SK-N-SH (cell line): ENCODE measurements at regions not wholly inside any gene's neighbourhood (a gene's known extent, or its start where the extent isn't known, plus 50 kb on each side); places are given as distances from the start of the nearest gene placed in this dataset.

Experiments used
- CTCF ChIA-PET: fragments of 300-600, 350-600 bp; formaldehyde crosslinking; extraction: SDS; loops from one replicate; lab custom pipeline; 2021; lab: Yijun Ruan, JAX
- POLR2A ChIA-PET: fragments of 350-600 bp; sonication (Branson Sonifier 250); formaldehyde crosslinking; extraction: SDS; loops from one replicate; lab custom pipeline; 2020; ENCODE audit warnings: antibody characterized with exemption, inconsistent platforms; lab: Yijun Ruan, JAX
- DNase-seq: peaks from one replicate; pipeline ENCODE4 v3.0.0; 2012
- H2AFZ ChIP-seq: fragments of 200-600 bp; sonication (generic); 2 replicates; pipeline ENCODE4 v1.8.1; 2016; ENCODE audit warnings: antibody characterized with exemption, mild to moderate bottlenecking, low read depth
- H3F3A ChIP-seq: fragments of 200-600 bp; sonication (generic); replicated peaks from 2 replicates; pipeline ENCODE3; 2016; ENCODE audit warnings: antibody characterized with exemption, mild to moderate bottlenecking; ENCODE audit not compliant: insufficient read depth
- H3K27ac ChIP-seq, 2 experiments: fragments of 200-500 bp in 1 of 2; fragments of 200-600 bp in 1 of 2; sonication (Bioruptor generic) in 1 of 2; sonication (generic), shearing (Covaris generic) in 1 of 2; 2 replicates each; pipeline versions ENCODE4 v1.5.1 to v1.6.1; 2014 to 2016; ENCODE audit warnings: low read depth in 2 of 2, inconsistent platforms in 1 of 2, low read length in 1 of 2, mild to moderate bottlenecking in 1 of 2, mixed read lengths in 1 of 2
- H3K27me3 ChIP-seq: fragments of 200-600 bp; sonication (generic), shearing (Covaris generic); 2 replicates; pipeline ENCODE4 v1.6.1; 2016; ENCODE audit warnings: mixed run types; ENCODE audit not compliant: insufficient read depth
- H3K36me3 ChIP-seq, 2 experiments: fragments of 200-500 bp in 1 of 2; fragments of 200-600 bp in 1 of 2; sonication (Bioruptor generic) in 1 of 2; sonication (generic) in 1 of 2; replicated peaks in 1 of 2; 2 replicates each; pipeline versions ENCODE3 to v1.5.1; 2014 to 2016; ENCODE audit warnings: low read length in 1 of 2, mild to moderate bottlenecking in 1 of 2; ENCODE audit not compliant: insufficient read depth in 2 of 2, control insufficient read depth in 1 of 2
- H3K4me1 ChIP-seq, 2 experiments: fragments of 200-500 bp in 1 of 2; fragments of 200-600 bp in 1 of 2; sonication (Bioruptor generic) in 1 of 2; sonication (generic), shearing (Covaris generic) in 1 of 2; 2 replicates each; pipeline versions ENCODE4 v1.5.1 to v1.6.1; 2014 to 2016; ENCODE audit warnings: low read depth in 1 of 2, low read length in 1 of 2, mixed run types in 1 of 2; ENCODE audit not compliant: insufficient read depth in 2 of 2, control insufficient read depth in 1 of 2
- H3K4me2 ChIP-seq: fragments of 200-600 bp; sonication (generic), shearing (Covaris generic); 2 replicates; pipeline ENCODE4 v1.6.1; 2017; ENCODE audit warnings: mixed run types
- H3K4me3 ChIP-seq, 2 experiments: fragments of 200-500 bp in 1 of 2; fragments of 200-600 bp in 1 of 2; sonication (Bioruptor generic) in 1 of 2; sonication (generic), shearing (Covaris generic) in 1 of 2; 2 replicates each; pipeline versions ENCODE4 v1.5.1 to v1.8.1; 2014 to 2016; ENCODE audit warnings: low read depth in 2 of 2, inconsistent platforms in 1 of 2, low read length in 1 of 2, mild to moderate bottlenecking in 1 of 2, mixed read lengths in 1 of 2, moderate library complexity in 1 of 2
- H3K79me2 ChIP-seq: fragments of 200-600 bp; sonication (generic); 2 replicates; pipeline ENCODE4 v1.8.1; 2017; ENCODE audit warnings: mild to moderate bottlenecking; ENCODE audit not compliant: insufficient read depth
- H3K9ac ChIP-seq: fragments of 200-600 bp; sonication (generic); 2 replicates; pipeline ENCODE4 v1.6.1; 2017; ENCODE audit warnings: mixed run types
- H3K9me2 ChIP-seq: fragments of 200-600 bp; sonication (generic); 2 replicates; pipeline ENCODE4 v1.6.1; 2017; ENCODE audit warnings: mixed run types
- H3K9me3 ChIP-seq: fragments of 200-600 bp; sonication (generic); 2 replicates; pipeline ENCODE4 v1.6.1; 2017; ENCODE audit warnings: mixed run types, mild to moderate bottlenecking, moderate library complexity
- H4K20me1 ChIP-seq: fragments of 200-600 bp; sonication (generic); 2 replicates; pipeline ENCODE4 v1.6.1; 2017; ENCODE audit warnings: mild to moderate bottlenecking, mixed run types; ENCODE audit not compliant: insufficient read depth
- EZH2phosphoT487 ChIP-seq: fragments of 200-600 bp; sonication (generic); IDR thresholded peaks from 2 replicates; pipeline ENCODE4 v1.6.1; 2017; ENCODE audit warnings: low read depth, mixed run types, mild to moderate bottlenecking, antibody characterized with exemption, moderate library complexity, borderline replicate concordance
- FOXJ3 ChIP-seq: sonication (generic); formaldehyde crosslinking; IDR thresholded peaks from 2 replicates; pipeline ENCODE4 v1.5.1; 2020; ENCODE audit warnings: mild to moderate bottlenecking, missing genetic modification reagents
- FOXM1 ChIP-seq: IDR thresholded peaks from 2 replicates; pipeline ENCODE4 v1.4.0; 2012; ENCODE audit warnings: low read depth, mild to moderate bottlenecking
- GABPA ChIP-seq: IDR thresholded peaks from 2 replicates; pipeline ENCODE4 v1.4.0; 2012; ENCODE audit warnings: low read depth, mild to moderate bottlenecking
- MXI1 ChIP-seq: IDR thresholded peaks from 2 replicates; pipeline ENCODE4 v1.6.1; 2012; ENCODE audit warnings: mild to moderate bottlenecking, low read depth, low read length, improper control_type of control experiment
- RXRA ChIP-seq: IDR thresholded peaks from 2 replicates; pipeline ENCODE4 v1.4.0; 2012; ENCODE audit warnings: low read depth, mild to moderate bottlenecking, borderline replicate concordance
- SIN3A ChIP-seq: IDR thresholded peaks from 2 replicates; pipeline ENCODE4 v1.6.1; 2012; ENCODE audit warnings: low read depth, mild to moderate bottlenecking, low read length, moderate library complexity, borderline replicate concordance
- ZBTB33 ChIP-seq: IDR thresholded peaks from 2 replicates; pipeline ENCODE4 v1.4.0; 2012; ENCODE audit warnings: low read depth, borderline replicate concordance
- WGBS: methylation state at CpG from one replicate; pipeline ENCODE4 v1.1.6; 2017; ENCODE audit warnings: low lambda C conversion rate; 5-methylcytosine and 5-hydroxymethylcytosine counted together

GRCh38 chr20:16191496-16191895 lies 381.8 kb downstream of the KIF16B start (continued):
- TF ChIP-seq ZBTB33 (no peak), FOXM1 (no peak)

- Histone ChIP-seq H3F3A (no peaks in the 10 kb centered on the region), H2AFZ (no peak overlapping the region), H3K9me3 (no peaks in the 10 kb centered on the region), H3K4me1 (peaks cover 0 to 3% of the 10 kb centered on the region in 2 experiments; a peak in 1 of 4 replicates), H3K9ac (no peak overlapping the region), H3K27me3 (no peaks in the 10 kb centered on the region), H3K9me2 (no peaks in the 10 kb centered on the region), H4K20me1 (no peaks in the 10 kb centered on the region), H3K36me3 (no peaks in the 10 kb centered on the region)
- 19% methylated on average over 4 of the region's 4 CpGs for WGBS
- POLR2A ChIA-PET: no interaction called here
- DNase-seq: no peak
- TF ChIP-seq EZH2phosphoT487 (no peak), SIN3A (no peak)
- TF ChIP-seq, all 33 proteins: peak for 0
- CTCF ChIA-PET: no interaction called here
- Histone ChIP-seq H3K27ac (no peak overlapping the region), H3K4me3 (no peak overlapping the region), H3K79me2 (no peaks in the 10 kb centered on the region), H3K4me2 (no peak overlapping the region)
These were observed 383.9 kb downstream of the KIF16B start for GRCh38 chr20:16189371-16189770.

- no peaks in the 10 kb centered on the region for H3K9me3 ChIP-seq
- H3K4me1 ChIP-seq: peaks cover 0 to 3% of the 10 kb centered on the region in 2 experiments; a peak in 1 of 4 replicates
- 53% methylated on average over 2 of the region's 2 CpGs for WGBS
- no peak for TF ChIP-seq GABPA
- no peak for TF ChIP-seq SIN3A
- no peak for TF ChIP-seq FOXJ3 (CRISPR knock-in tag)
- no peak for TF ChIP-seq MXI1
- no peak for TF ChIP-seq EZH2phosphoT487
- TF ChIP-seq RXRA: no peak
- H3K79me2 ChIP-seq: no peaks in the 10 kb centered on the region
- H3F3A ChIP-seq: no peaks in the 10 kb centered on the region
- no peak for DNase-seq
- H4K20me1 ChIP-seq: no peaks in the 10 kb centered on the region
- no peak overlapping the region for H3K4me2 ChIP-seq
- no peak overlapping the region for H3K4me3 ChIP-seq
- no peaks in the 10 kb centered on the region for H3K27me3 ChIP-seq
- ChIA-PET POLR2A (no interaction called here), CTCF (no interaction called here)
- no peak overlapping the region for H3K9ac ChIP-seq
- no peaks in the 10 kb centered on the region for H3K36me3 ChIP-seq
- no peak overlapping the region for H3K27ac ChIP-seq
- no peaks in the 10 kb centered on the region for H3K9me2 ChIP-seq
- no peak overlapping the region for H2AFZ ChIP-seq
These were observed 385.2 kb downstream of the KIF16B start for GRCh38 chr20:16187956-16188616.
